ENCODE measurements at regions not wholly inside any gene's neighbourhood (a gene's known extent, or its start where the extent isn't known, plus 50 kb on each side); places are given as distances from the start of the nearest gene placed in this dataset.

DNA sequence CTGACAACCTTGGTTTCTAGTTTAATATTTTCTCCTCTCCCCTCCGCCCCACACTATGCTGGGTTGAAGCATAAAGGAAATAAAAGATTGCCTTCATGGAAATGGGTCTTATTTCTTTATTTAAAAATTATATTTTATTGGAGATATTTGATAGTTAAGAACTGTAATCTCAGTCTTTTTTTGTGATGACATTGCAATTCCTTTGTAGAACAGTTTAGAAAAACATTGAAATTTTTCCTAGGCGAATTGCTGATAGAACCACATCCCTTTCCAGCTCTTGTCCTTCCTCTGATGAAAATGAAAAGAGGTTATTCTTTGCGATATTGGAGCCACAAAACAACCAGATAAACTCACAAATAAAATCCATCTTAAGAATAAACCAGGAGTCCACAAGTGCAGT lies 125.6 kb upstream of the NRIP1 start:
- TF ChIP-seq, protein P1, sequence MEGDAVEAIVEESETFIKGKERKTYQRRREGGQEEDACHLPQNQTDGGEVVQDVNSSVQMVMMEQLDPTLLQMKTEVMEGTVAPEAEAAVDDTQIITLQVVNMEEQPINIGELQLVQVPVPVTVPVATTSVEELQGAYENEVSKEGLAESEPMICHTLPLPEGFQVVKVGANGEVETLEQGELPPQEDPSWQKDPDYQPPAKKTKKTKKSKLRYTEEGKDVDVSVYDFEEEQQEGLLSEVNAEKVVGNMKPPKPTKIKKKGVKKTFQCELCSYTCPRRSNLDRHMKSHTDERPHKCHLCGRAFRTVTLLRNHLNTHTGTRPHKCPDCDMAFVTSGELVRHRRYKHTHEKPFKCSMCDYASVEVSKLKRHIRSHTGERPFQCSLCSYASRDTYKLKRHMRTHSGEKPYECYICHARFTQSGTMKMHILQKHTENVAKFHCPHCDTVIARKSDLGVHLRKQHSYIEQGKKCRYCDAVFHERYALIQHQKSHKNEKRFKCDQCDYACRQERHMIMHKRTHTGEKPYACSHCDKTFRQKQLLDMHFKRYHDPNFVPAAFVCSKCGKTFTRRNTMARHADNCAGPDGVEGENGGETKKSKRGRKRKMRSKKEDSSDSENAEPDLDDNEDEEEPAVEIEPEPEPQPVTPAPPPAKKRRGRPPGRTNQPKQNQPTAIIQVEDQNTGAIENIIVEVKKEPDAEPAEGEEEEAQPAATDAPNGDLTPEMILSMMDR (IDR thresholded peaks at IDR 0.05), result no peak
- no peak for TF ChIP-seq ZFX (IDR thresholded peaks at IDR 0.05; ENCODE audit: borderline replicate concordance)
